Hematopoietic multipotent progenitor cell treated with erythropoietin and hydrocortisone succinate and interleukin-3 and kit ligand, for 17 days (in vitro differentiated cells): ENCODE measurements at regions not wholly inside any gene's neighbourhood (a gene's known extent, or its start where the extent isn't known, plus 50 kb on each side); places are given as distances from the start of the nearest gene placed in this dataset.

Source experiments
- DNase-seq: peaks from one replicate; pipeline ENCODE4 v3.0.0-alpha.2; 2015; ENCODE audit warnings: low spot score

DNA sequence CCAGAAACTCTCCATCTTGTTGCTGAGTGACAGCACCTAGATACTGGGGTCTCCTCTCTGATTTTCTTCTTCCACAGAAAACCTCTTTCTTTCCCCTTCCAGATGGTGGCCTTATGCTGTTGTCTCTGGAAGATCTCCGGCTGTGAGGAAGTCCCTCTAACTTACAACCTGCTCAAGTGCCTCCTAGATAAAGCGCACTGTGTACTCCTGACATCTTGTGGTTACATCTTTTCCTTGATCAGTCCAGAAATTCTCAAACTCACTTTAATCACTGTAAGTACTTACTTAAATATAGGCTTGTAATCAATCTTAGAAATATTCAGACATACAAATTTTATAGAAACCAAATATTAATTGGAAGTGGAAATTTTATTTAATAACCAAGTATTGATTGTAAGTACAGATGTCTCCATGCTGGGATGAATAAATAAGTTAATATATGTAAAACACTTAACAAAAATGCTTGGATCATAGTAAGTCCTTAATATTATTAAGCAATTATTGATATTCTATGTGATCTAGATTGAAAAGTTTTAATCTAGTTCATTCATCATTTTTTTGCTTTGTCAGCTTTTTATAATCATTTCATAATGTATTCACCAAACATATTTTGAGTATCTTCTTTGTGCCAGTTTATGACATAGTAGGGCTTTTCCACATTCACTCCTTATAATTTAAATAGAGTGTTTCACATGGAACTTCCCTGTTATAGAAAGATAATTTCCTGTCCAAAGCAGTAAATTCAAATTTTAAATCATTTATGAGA is 1381.4 kb upstream of the CDH6 start:
- peak; percentile 61 for DNase-seq

DNA sequence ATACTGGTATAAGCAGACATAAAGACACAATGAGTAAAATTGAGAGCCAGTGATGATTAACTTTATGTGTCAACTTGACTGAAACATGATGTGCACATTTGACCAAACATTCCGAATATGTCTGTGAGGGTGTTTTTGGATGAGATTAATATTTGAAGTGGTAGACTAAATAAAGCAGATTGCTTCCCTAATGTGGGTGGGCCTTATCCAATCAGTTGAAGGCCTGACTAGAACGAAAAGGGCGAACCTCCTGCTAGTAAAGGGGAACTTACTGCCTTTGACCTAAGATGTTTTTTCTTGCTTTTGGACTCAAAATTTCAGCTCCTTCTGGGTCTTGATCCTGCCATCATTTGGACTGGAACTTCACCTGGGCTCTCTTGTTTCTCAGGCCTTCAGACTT is 1387.7 kb upstream of the CDH6 start:
- no peak for DNase-seq

GRCh38 chr5:29800752-29801151 is 1392.7 kb upstream of the CDH6 start:
- no peak for DNase-seq

- peak; percentile 76 for DNase-seq
Observed at GRCh38 chr5:29796013-29796412, 1397.5 kb upstream of the CDH6 start.

- peak; percentile 53 for DNase-seq
Observed at GRCh38 chr5:29795096-29795652, 1398.3 kb upstream of the CDH6 start.

DNA sequence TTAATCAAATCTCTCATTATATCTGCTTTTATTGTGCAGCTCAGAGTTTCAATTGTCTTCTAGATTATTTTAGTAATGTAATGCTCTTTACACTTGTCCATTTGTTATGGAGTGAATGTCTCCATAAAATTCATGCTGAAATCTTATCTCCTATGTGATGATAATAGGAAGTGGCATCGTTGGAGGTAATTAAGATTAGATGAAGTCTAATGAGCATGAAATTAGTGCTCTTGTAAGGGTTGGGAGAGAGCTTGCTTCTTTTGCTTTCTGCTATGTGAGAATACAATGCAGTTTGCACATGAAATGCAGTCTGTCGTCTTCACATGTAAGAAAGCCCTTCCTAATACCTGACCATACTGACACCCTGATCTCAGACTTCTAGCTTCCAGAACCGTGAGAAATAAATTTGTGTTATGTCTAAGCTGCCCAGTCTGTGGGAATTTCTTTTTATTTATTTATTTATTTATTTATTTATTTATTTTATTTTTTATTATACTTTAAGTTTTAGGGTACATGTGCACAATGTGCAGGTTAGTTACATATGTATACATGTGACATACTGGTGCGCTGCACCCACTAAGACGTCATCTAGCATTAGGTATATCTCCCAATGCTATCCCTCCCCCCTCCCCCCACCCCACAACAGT is 1399.2 kb upstream of the CDH6 start:
- peak; percentile 11 for DNase-seq

GRCh38 chr5:29790281-29790680 is 1403.2 kb upstream of the CDH6 start:
- DNase-seq, result no peak

GRCh38 chr5:29780401-29780800 is 1413.1 kb upstream of the CDH6 start:
- DNase-seq, result no peak

GRCh38 chr5:29779141-29779540 is 1414.3 kb upstream of the CDH6 start:
- no peak for DNase-seq

DNA sequence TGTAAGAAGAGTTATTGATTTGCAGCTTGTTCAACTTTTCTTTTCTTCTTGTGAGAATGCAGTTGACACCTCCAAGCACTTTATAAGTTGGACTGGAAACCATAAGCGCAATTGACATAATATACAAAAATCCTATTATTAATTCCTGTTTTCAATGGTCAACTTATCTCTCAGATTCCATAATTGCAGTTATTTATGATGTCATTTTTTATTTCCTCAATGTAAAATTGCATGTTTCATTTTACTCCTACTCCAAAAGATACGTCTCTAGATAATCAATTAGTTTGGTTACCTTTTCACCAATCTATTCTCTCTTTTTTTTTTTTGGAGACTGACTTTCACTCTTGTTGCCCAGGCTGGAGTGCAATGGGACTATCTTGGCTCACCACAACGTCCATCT is 1416.1 kb upstream of the CDH6 start:
- no peak for DNase-seq

- DNase-seq, result no peak
Observed at GRCh38 chr5:29770936-29771335, 1422.5 kb upstream of the CDH6 start.

DNA sequence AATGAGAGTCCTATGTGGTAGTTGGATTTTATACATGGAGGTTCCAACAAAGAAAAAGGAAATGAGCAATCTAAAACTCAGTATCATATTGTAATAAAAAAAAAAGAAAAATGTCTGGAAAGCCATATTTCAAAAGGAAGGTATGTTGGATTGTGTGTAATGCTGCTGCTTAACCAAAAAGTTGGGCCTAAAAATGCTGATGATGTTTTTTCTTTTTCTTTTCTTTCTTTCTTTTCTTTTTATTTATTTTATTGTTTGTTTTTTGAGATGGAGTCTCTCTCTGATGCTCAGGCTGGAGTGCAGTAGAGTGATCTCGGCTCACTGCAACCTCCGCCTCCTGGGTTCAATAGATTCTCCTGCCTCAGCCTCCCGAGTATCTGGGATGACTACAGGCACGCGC is 1424.0 kb upstream of the CDH6 start:
- DNase-seq, result no peak

DNA sequence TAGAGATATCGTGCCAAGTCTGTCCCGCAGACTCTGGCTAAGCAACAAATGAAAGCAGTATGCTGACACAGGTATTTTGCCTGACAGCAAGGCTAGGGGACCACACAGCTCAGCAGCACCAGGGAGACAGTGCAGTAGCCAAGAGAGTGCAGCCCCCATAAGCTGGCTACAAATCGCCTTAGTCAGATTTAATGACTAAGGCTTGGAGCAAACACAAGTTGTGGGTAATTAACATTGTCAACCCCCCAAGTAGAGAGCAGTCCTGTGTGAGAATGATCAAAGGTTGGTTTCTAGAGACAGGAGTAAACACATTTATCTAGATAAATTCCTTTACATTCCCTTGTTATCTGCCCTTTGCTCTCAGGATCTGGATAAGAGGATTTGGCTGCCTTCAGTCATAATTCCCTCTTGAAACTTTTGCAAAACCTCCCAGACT is 1434.5 kb upstream of the CDH6 start:
- DNase-seq, result no peak

GRCh38 chr5:29750453-29750852 is 1443.0 kb upstream of the CDH6 start:
- DNase-seq, result no peak

DNA sequence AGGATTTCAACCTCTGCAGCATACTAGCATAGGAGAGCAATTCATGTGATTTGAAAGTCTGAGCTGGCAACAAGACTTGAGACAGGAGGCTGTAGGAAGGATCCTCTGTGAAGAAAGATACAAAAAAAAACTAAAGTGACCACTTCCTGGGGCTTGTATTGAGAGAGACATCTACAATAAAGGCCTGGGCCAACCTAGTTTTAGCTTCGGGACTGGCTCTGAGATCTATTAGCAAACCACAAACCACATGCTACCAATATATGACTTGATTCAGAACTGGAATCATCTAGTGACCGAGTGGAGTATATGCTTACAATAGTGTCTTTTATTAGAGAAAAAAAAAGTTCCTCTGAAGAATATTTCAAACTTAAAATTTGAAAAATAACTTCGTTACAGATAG is 1448.9 kb upstream of the CDH6 start:
- DNase-seq, result no peak

DNA sequence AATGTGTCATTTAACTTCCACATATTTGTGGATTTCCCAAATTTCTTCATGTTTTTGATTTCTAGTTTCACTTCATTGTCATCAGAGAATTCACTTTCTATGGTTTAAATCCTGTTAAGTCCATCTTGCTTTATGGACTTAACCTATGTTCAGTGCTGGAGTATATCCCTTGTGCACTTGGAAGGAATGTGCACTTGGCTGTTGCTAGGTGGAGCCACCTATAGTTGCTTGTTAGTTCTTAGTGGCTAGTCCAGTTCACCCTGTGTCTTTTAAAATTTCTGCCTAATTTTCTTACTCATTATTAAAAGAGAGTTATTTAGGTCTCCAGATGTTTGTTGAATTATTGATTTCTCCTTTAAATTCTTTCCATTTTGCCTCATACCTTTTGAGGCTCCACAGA is 1472.5 kb upstream of the CDH6 start:
- DNase-seq, result no peak

DNA sequence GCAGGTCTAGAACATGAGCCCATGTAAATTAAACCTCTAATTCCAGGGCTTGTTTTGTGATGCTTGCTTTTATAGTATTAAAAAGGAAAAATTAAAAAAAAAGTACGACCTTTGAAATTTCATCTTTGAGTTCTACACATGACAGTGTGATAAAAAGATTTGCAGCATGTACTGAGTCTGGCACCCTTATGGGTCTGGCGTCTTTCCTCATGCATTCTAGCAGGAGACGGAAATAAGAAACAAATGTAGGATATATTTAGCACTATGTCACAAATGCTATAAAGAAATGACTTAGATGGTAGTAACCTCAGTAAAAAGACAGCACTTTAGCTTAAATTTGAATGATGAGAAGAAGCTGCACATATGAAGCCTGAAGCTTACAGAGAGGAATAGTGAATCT is 1474.3 kb upstream of the CDH6 start:
- DNase-seq, result no peak

DNA sequence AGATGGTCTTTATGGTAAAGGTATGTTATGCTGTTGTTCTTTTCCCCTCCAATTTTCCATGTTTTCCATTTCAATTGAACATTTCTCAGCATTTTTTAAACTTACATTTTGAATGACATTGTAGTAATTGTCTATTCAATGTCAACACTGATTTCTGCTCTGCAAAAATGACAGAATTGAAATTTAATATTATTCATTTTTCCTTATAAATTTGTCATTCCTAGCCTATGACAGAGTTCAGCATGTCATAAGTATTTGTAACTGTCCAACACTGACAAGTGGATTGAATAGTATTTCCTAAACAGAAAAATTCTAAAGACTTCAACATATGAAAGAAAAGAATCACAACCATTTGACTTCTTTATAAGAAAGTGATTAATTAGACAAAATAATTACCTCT is 1478.3 kb upstream of the CDH6 start:
- DNase-seq, result no peak

GRCh38 chr5:29702875-29703274 is 1490.6 kb upstream of the CDH6 start:
- DNase-seq, result no peak

DNA sequence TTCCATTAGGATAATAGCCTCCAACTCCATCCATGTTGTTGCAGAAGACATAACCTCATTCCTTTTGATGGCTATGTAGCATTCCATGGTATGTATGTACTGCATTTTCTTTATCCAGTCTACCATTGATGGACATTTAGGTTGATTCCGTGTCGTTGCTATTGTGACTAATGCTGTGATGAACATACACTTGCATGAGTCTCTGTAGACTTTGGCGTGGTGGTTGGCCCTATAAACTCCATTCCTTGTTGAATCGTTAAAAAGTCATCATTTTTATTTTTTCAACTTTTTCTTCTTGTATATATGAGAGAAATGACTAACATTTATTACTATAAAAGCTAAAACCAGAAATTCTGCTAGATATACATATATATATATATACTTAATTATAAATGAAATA is 1491.9 kb upstream of the CDH6 start:
- DNase-seq, result no peak

DNA sequence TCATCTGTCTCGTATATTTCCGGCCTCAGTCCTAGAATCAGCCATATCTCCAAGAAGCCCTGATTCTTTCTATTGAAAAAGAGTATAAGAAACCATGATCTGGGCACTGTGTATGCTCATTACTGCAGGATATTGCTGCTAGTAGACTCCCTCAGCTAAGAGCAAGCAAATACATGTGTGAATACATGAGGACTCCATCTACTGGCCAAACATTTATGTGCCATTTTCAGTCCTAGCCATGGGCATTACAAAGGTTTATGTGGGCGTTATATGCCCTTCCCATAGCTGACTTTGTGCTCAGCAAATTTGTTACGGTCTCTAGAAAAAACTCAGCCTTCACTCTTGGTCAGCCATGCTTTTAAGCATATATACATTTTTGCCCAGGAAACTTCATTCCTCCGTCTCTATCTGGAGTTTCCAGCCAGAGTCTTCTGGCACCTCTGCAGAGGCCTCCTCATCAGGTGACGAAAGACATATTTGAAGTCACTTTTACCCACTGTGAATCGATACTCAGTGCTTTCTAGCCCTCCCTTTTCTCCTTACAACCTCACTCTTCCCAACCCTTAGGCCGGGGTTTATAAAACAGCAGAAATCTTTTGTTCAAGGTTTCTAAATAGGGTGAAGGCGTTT is 1495.6 kb upstream of the CDH6 start:
- peak; percentile 4 for DNase-seq

GRCh38 chr5:29697278-29697677 is 1496.2 kb upstream of the CDH6 start:
- DNase-seq, result no peak

DNA sequence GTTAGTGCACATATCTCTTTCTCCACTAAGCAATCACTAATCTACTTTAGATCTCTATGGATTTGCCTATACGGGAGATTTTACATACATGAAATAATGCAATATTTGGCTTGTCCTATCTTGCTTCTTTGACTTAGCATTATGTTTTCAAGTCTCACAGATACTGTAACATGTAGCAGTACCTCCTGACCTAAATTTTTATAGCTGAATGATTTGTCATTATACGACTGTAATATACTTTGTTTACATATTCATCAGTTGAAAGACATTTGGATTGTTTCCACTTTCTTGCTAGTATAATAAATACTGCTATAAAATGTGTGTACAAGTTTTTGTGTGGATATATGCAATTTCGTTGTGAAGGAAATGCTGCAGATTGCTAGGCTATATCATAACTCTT is 1520.8 kb upstream of the CDH6 start:
- DNase-seq, result no peak
